ENCODE measurements at regions not wholly inside any gene's neighbourhood (a gene's known extent, or its start where the extent isn't known, plus 50 kb on each side); places are given as distances from the start of the nearest gene placed in this dataset.
A peak's percentile ranks its signal among the peaks of the same experiment; 100 is the strongest.

DNA sequence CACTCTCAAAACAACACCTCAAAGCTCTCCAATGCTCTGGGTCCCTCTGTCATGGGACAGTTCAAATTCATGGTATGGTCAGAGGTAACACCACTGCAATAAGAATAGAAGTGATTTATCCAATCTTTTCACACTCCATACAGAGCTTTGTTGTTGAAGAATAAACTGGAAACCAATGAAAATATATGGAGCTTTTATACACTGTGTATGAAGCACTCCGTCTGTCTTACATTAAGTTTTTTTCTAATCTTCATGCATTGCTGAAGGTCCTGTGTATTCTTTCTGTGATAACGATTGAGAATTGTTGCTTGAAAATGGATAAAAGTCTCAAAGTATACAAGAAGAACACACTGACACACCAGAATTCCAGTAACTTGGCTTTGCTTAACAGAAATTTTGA, 603.7 kb upstream of the LUZP2 start:
- Histone ChIP-seq H3K36me3 (ENCODE audit: control insufficient read depth, insufficient read depth, low read length) (no peaks in the 10 kb centered on the region), H3K4me3 (ENCODE audit: low read depth, low read length) (no peak overlapping the region), H3K27me3 (ENCODE audit: control insufficient read depth, insufficient read depth, low read length) (no peaks in the 10 kb centered on the region)
- CTCF ChIA-PET = no interaction called here
- TF ChIP-seq, protein P1, sequence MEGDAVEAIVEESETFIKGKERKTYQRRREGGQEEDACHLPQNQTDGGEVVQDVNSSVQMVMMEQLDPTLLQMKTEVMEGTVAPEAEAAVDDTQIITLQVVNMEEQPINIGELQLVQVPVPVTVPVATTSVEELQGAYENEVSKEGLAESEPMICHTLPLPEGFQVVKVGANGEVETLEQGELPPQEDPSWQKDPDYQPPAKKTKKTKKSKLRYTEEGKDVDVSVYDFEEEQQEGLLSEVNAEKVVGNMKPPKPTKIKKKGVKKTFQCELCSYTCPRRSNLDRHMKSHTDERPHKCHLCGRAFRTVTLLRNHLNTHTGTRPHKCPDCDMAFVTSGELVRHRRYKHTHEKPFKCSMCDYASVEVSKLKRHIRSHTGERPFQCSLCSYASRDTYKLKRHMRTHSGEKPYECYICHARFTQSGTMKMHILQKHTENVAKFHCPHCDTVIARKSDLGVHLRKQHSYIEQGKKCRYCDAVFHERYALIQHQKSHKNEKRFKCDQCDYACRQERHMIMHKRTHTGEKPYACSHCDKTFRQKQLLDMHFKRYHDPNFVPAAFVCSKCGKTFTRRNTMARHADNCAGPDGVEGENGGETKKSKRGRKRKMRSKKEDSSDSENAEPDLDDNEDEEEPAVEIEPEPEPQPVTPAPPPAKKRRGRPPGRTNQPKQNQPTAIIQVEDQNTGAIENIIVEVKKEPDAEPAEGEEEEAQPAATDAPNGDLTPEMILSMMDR (IDR thresholded peaks at IDR 0.05; ENCODE audit: insufficient read depth, low read depth, low read length) = no peak
- POLR2A ChIA-PET = no interaction called here
- no peak for DNase-seq (ENCODE audit: low read depth)

DNA sequence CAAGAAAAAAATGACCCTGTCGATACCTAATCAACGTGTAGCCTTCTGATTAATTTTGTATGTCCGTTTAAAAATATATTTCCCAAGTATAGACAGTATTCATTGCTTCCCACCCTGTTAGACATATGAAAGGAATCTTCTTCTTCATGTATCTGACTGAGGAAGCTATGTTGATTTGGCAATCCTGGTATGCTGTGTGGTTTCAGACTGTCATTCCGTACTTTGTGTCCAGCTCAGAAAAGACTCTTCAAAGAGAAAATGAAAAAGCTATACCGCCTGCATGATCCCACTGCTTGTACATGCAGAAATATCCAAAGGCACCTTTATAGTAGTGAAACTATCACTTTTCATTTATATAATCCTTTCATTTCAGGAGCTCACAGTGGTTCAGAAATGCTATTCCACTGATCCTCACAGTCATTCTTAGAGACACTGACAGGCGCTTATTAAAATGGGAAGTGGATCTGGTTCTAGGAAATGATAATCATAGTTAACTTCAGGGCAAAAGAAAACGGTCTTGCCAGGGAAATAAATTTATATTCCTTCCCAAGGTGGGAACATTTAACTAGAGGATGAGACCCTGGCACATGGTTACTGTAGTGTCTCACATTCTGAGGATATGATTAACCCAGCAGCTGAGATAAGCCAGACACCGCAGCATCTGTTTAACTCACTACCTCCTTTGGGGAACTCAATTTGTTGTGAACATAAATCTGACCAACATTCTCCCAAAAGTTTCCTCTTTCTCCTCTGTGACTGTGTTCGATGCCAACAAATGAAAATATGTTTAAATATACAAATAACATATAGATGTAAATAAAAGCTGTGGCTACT, 599.2 kb upstream of the LUZP2 start:
- peak; percentile 69 for DNase-seq (ENCODE audit: low read depth)
- POLR2A ChIA-PET = no interaction called here
- TF ChIP-seq, protein P1 (IDR thresholded peaks at IDR 0.05; ENCODE audit: insufficient read depth, low read depth, low read length) = no peak
- CTCF ChIA-PET = no interaction called here
- H3K27me3 ChIP-seq (ENCODE audit: control insufficient read depth, insufficient read depth, low read length) = no peaks in the 10 kb centered on the region
- H3K4me3 ChIP-seq (ENCODE audit: low read depth, low read length) = no peak overlapping the region
- H3K36me3 ChIP-seq (ENCODE audit: control insufficient read depth, insufficient read depth, low read length) = no peaks in the 10 kb centered on the region

DNA sequence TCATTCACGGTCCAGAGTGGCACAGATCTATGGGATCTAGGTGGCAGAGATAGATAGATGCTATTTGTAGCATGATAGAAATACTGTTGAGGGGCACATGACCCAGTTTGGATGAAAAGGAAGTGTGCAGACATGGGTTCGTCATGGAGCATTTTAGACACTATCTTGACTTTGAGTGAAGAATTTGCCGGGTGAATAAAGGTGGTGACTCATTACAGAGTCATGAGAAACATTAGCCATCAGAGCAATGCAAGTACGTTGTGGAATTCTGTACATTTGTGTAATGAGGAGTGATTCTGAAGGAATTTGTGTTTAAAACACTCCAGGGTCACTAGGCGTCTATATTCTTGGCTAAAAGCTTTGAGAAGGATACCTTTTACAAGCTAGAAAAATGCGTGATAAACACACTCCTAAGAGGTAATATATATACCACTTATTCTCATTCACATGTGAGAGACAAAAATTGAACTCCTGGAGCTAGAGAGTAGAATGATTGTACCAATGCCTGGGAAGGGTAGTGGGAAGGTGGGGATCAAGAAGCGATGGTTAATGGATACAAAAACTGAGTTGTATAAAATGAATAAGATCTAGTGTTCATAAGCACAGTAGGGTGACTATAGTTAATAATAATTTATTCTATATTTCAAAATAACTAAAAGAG, 593.7 kb upstream of the LUZP2 start:
- no peaks in the 10 kb centered on the region for H3K36me3 ChIP-seq (ENCODE audit: control insufficient read depth, insufficient read depth, low read length)
- ChIA-PET CTCF (no interaction called here), POLR2A (no interaction called here)
- H3K27me3 ChIP-seq (ENCODE audit: control insufficient read depth, insufficient read depth, low read length) = no peaks in the 10 kb centered on the region
- DNase-seq (ENCODE audit: low read depth) = peak; percentile 49
- H3K4me3 ChIP-seq (ENCODE audit: low read depth, low read length) = no peak overlapping the region
- TF ChIP-seq, protein P1 (IDR thresholded peaks at IDR 0.05; ENCODE audit: insufficient read depth, low read depth, low read length) = no peak

DNA sequence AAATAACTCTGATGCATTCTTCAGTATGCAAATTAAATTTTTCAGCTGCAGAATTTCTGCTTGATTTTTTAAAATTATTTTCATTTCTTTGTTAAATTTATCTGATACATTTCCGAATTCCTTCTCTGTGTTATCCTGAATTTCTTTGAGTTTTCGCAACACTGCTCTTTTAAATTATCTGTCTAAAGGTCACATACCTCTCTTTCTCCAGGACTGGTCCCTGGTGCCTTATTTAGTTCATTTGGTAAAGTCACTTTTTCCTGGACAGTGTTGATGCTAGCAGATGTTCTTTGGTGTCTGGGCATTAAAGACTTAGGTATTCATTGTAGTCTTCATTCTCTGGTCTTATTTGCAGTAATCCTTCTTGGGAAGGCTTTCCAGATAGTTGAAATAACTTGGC, 577.4 kb upstream of the LUZP2 start:
- Histone ChIP-seq H3K27me3 (ENCODE audit: control insufficient read depth, insufficient read depth, low read length) (no peaks in the 10 kb centered on the region), H3K4me3 (ENCODE audit: low read depth, low read length) (no peak overlapping the region), H3K36me3 (ENCODE audit: control insufficient read depth, insufficient read depth, low read length) (no peaks in the 10 kb centered on the region)
- TF ChIP-seq, protein P1 (IDR thresholded peaks at IDR 0.05; ENCODE audit: insufficient read depth, low read depth, low read length) = no peak
- DNase-seq (ENCODE audit: low read depth) = no peak
- ChIA-PET CTCF (no interaction called here), POLR2A (no interaction called here)

DNA sequence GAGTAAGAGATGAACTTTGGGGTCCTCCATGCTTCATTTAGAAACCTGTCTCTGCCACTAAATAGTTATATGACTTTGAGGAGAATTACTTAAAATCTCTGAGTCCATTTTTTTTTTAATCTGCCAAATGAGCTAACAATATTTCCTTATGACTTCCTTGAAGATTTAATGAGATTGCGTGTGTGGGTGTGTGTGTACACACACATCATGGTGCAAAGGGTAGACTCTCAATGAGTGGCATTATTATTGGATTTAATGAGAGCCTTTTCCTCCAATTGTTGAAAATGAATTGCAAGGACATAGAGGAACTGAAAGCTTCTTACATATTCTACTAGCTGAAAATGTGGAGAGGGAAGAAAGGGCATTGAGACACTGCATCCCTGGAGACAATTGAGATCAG, 573.5 kb upstream of the LUZP2 start:
- Histone ChIP-seq H3K27me3 (ENCODE audit: control insufficient read depth, insufficient read depth, low read length) (no peaks in the 10 kb centered on the region), H3K4me3 (ENCODE audit: low read depth, low read length) (no peak overlapping the region), H3K36me3 (ENCODE audit: control insufficient read depth, insufficient read depth, low read length) (no peaks in the 10 kb centered on the region)
- TF ChIP-seq, protein P1 (IDR thresholded peaks at IDR 0.05; ENCODE audit: insufficient read depth, low read depth, low read length) = no peak
- ChIA-PET POLR2A (no interaction called here), CTCF (interaction anchor here (1.4 to 1.6 kb wide), 2 partner anchors 9 to 16 kb away, joined by 3 read pairs; no protein-coding TSS in a partner anchor)
- no peak for DNase-seq (ENCODE audit: low read depth)
